H1 (cell line): ENCODE measurements at regions not wholly inside any gene's neighbourhood (a gene's known extent, or its start where the extent isn't known, plus 50 kb on each side); places are given as distances from the start of the nearest gene placed in this dataset.
A peak's percentile ranks its signal among the peaks of the same experiment; 100 is the strongest.

ENCODE experiments used
- HDAC6 ChIP-seq: IDR thresholded peaks from one replicate; pipeline ENCODE4 v1.7.1; 2012; ENCODE audit warnings: low read depth, mild to moderate bottlenecking, inconsistent platforms, low read length, moderate library complexity
- RAD21 ChIP-seq, 2 experiments: IDR thresholded peaks in 1 of 2; conservative IDR thresholded peaks in 1 of 2; 2 replicates each; pipeline ENCODE4 v1.6.1; 2011; ENCODE audit warnings: low read depth in 2 of 2, low read length in 2 of 2, improper control_type of control experiment in 1 of 2, inconsistent platforms in 1 of 2, mild to moderate bottlenecking in 1 of 2, moderate library complexity in 1 of 2

GRCh38 chr7:121620953-121621606 lies 225.0 kb upstream of the FAM3C start (continued):
- no peak for TF ChIP-seq HDAC6
- 0 out of 4 replicates have a peak, but pooled peaks of 1 of the 2 experiments have one; percentile 4 for TF ChIP-seq RAD21 (IDR thresholded peaks at IDR 0.05 in 1 of 2, conservative IDR thresholded peaks at IDR 0.05 in 1 of 2; ENCODE audit: low read depth in 2 of 2, low read length in 2 of 2)
